ENCODE measurements at regions not wholly inside any gene's neighbourhood (a gene's known extent, or its start where the extent isn't known, plus 50 kb on each side); places are given as distances from the start of the nearest gene placed in this dataset.

GRCh38 chr5:166027582-166027981 lies 2263.9 kb upstream of the WWC1 start:
- TF ChIP-seq CTCF (IDR thresholded peaks at IDR 0.05) (no peak), POLR2A (IDR thresholded peaks at IDR 0.05) (no peak)
